ENCODE measurements at regions not wholly inside any gene's neighbourhood (a gene's known extent, or its start where the extent isn't known, plus 50 kb on each side); places are given as distances from the start of the nearest gene placed in this dataset.
"Not testable (repeated sequence)": the region's sequence is repeated elsewhere in the genome, so short reads cannot be mapped to it uniquely, and the experiment has no call there.

- TF ChIP-seq CTCF (IDR thresholded peaks at IDR 0.05; ENCODE audit: control insufficient read depth, extremely low read depth, insufficient read depth): peak; percentile 68
- DNase-seq (ENCODE audit: low read depth): no peak
- H3K4me3 ChIP-seq (ENCODE audit: low read depth, low read length): no peak overlapping the region
These were observed 371.8 kb upstream of the NRSN1 start for GRCh38 chr6:23754197-23754596.

DNA sequence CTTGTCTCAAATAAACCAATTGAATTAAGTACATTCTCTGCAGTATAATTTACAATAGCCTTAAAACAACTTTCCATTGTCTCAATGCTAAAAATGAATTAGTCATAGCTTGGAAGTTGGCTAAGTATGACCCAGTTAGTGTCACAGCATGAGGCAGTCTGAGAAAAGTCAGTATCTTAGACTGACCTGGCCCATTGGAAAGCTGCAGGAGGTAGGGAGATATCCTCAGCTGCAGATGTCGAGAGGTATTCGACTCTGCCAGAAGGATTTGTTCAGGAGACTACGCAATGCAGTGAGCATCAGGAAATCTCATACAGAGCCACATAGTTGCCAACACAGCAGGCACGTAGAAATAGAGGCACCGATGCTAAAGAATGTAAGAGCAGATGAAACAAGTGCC lies 350.9 kb upstream of the NRSN1 start:
- DNase-seq (ENCODE audit: low read depth): no peak
- no peak for TF ChIP-seq CTCF (IDR thresholded peaks at IDR 0.05; ENCODE audit: control insufficient read depth, extremely low read depth, insufficient read depth)
- no peak overlapping the region for H3K4me3 ChIP-seq (ENCODE audit: low read depth, low read length)

GRCh38 chr6:23783901-23784300 lies 342.1 kb upstream of the NRSN1 start:
- DNase-seq (ENCODE audit: low read depth): no peak
- H3K4me3 ChIP-seq (ENCODE audit: low read depth, low read length): no peak overlapping the region
- TF ChIP-seq CTCF (IDR thresholded peaks at IDR 0.05; ENCODE audit: control insufficient read depth, extremely low read depth, insufficient read depth): no peak

GRCh38 chr6:23784301-23784919 lies 341.6 kb upstream of the NRSN1 start:
- no peak for DNase-seq (ENCODE audit: low read depth)
- no peak for TF ChIP-seq CTCF (IDR thresholded peaks at IDR 0.05; ENCODE audit: control insufficient read depth, extremely low read depth, insufficient read depth)
- H3K4me3 ChIP-seq (ENCODE audit: low read depth, low read length): no peak overlapping the region

DNA sequence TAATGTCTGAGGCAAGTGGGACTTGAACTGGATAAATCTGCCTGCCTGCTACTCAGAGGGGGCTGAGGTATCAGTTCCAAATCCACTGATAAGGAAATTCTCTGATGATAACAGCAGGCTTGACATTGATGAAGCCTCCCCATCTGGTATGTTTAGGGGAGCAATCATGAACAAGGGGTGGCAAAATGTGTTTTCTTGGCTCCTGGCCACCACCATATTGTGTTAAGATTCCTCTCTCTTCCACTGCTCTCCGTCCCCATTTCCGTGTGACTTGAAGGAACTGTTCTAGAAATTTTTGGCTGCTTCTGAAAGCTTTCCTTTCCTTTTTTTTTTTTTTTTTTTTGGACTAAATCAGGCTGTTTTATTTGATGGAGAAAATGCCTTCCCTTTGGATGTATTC lies 335.3 kb upstream of the NRSN1 start:
- no peak for DNase-seq (ENCODE audit: low read depth)
- no peak overlapping the region for H3K4me3 ChIP-seq (ENCODE audit: low read depth, low read length)
- no peak for TF ChIP-seq CTCF (IDR thresholded peaks at IDR 0.05; ENCODE audit: control insufficient read depth, extremely low read depth, insufficient read depth)

GRCh38 chr6:23797041-23797440 lies 329.0 kb upstream of the NRSN1 start:
- DNase-seq (ENCODE audit: low read depth): no peak
- no peak overlapping the region for H3K4me3 ChIP-seq (ENCODE audit: low read depth, low read length)
- TF ChIP-seq CTCF (IDR thresholded peaks at IDR 0.05; ENCODE audit: control insufficient read depth, extremely low read depth, insufficient read depth): no peak

GRCh38 chr6:23804289-23804688 lies 321.7 kb upstream of the NRSN1 start:
- not testable (repeated sequence) for DNase-seq (ENCODE audit: low read depth); H3K4me3 ChIP-seq (ENCODE audit: low read depth, low read length)

DNA sequence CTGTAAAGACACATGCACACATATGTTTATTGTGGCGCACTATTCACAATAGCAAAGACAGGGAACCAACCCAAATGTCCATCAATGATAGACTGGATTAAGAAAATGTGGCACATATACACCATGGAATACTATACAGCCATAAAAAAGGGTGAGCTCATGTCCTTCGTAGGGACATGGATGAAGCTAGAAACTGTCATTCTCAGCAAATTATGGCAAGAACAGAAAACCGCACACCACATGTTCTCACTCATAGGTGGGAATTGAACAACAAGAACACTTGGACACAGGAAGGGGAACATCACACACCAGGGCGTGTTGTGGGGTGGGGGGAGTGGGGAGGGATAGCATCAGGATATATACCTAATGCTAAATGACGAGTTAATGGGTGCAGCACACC lies 304.9 kb upstream of the NRSN1 start:
- H3K4me3 ChIP-seq (ENCODE audit: low read depth, low read length); DNase-seq (ENCODE audit: low read depth): not testable (repeated sequence)

Measured in LNCaP clone FGC (cell line).